GM12891 (cell line): ENCODE measurements at regions not wholly inside any gene's neighbourhood (a gene's known extent, or its start where the extent isn't known, plus 50 kb on each side); places are given as distances from the start of the nearest gene placed in this dataset.

Source experiments
- DNase-seq: peaks from one replicate; pipeline ENCODE4 v3.0.0; 2011; ENCODE audit warnings: low spot score; ENCODE audit not compliant: insufficient read length
- FAIRE-seq: peaks from 2 replicates; lab custom pipeline; 2011; peaks lifted over from hg19 to GRCh38; lab: Jason Lieb, UNC
- PAX5 ChIP-seq: IDR thresholded peaks from 2 replicates; pipeline ENCODE4 v1.6.1; 2011; ENCODE audit warnings: low read length, moderate library complexity, mild to moderate bottlenecking; ENCODE audit not compliant: insufficient read depth, severe bottlenecking
- POLR2A ChIP-seq: IDR thresholded peaks from 2 replicates; pipeline ENCODE4 v1.6.1; 2011; ENCODE audit warnings: low read depth, low read length, control low read depth
- POLR2AphosphoS5 ChIP-seq: IDR thresholded peaks from 2 replicates; pipeline ENCODE4 v1.6.1; 2011; ENCODE audit warnings: low read depth, low read length, control low read depth
- POU2F2 ChIP-seq: IDR thresholded peaks from 2 replicates; pipeline ENCODE4 v1.6.1; 2011; ENCODE audit warnings: low read depth, mild to moderate bottlenecking, control low read depth, low read length, moderate library complexity
- SPI1 ChIP-seq: IDR thresholded peaks from 2 replicates; pipeline ENCODE4 v1.6.1; 2011; ENCODE audit warnings: low read depth, low read length, control low read depth
- TAF1 ChIP-seq: IDR thresholded peaks from 2 replicates; pipeline ENCODE4 v1.6.1; 2011; ENCODE audit warnings: low read depth, low read length, control low read depth

- TF ChIP-seq POLR2A (no peak), SPI1 (no peak), POLR2AphosphoS5 (no peak), PAX5 (no peak)
- FAIRE-seq (no peak), DNase-seq (no peak)
Observed at GRCh38 chr16:6189216-6189615, 1091.6 kb upstream of the EEF2KMT start.

- DNase-seq (no peak), FAIRE-seq (no peak)
- TF ChIP-seq PAX5 (no peak), SPI1 (no peak), POLR2A (no peak), POU2F2 (no peak), POLR2AphosphoS5 (no peak), TAF1 (no peak)
Observed at GRCh38 chr16:6177616-6178180, 1080.1 kb upstream of the EEF2KMT start.

- TF ChIP-seq POU2F2 (no peak), PAX5 (no peak), POLR2AphosphoS5 (no peak), SPI1 (no peak), TAF1 (no peak)
- no peak for DNase-seq
- no peak for FAIRE-seq
Observed at GRCh38 chr16:6170022-6170421, 1072.4 kb upstream of the EEF2KMT start.

- DNase-seq (no peak), FAIRE-seq (no peak)
- TF ChIP-seq POU2F2 (no peak), POLR2A (no peak)
Observed at GRCh38 chr16:6165330-6165979, 1067.9 kb upstream of the EEF2KMT start.

GRCh38 chr16:6160871-6161270, 1063.3 kb upstream of the EEF2KMT start:
- no peak for FAIRE-seq
- TF ChIP-seq SPI1 = no peak
- TF ChIP-seq TAF1 = no peak
- no peak for TF ChIP-seq POU2F2
- no peak for TF ChIP-seq PAX5
- TF ChIP-seq POLR2AphosphoS5 = no peak
- TF ChIP-seq POLR2A = no peak
- no peak for DNase-seq

DNA sequence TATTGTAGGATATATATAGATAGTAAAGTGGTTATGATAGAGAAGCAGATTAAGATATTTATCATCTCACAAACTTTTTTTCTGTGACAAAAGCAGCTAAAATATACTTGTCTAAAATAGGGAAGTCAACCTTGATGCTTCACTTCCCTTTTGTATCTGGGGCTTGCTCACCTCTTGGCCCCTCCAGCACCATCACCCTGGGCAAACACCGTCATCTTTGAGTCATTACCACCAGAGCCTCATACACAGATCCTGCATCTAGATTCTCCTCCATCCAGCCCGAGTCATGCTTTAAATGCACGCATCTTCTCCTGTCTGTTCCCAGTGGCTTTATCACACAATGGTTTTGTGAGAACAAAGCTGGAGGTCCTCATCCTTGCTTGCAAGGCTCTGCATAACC, 1062.7 kb upstream of the EEF2KMT start:
- no peak for DNase-seq
- TF ChIP-seq PAX5 = no peak
- no peak for TF ChIP-seq POLR2A
- no peak for TF ChIP-seq POU2F2
- no peak for TF ChIP-seq TAF1
- TF ChIP-seq SPI1 = no peak
- TF ChIP-seq POLR2AphosphoS5 = no peak
- FAIRE-seq = no peak

DNA sequence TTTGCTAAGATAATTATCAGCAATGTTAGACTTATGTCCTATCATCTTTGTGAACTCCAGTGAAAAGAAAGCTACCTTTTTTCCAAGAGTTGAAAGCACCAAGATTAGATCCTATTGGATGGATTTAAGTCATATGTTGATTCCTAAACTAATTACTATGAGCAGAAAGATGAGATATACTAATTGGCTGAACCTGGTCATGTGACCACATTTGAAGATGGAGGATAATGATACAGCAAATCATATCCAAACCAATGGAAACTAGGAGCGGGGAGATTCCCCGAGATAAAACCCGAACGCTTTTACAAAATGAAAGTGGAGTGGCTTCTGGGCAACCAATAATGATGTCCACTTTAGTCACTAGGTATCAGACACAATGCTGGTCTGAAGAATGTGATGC, 1060.2 kb upstream of the EEF2KMT start:
- DNase-seq = no peak
- FAIRE-seq = no peak
- TF ChIP-seq TAF1 (no peak), SPI1 (no peak), POLR2A (no peak), POLR2AphosphoS5 (no peak), PAX5 (no peak), POU2F2 (no peak)

DNA sequence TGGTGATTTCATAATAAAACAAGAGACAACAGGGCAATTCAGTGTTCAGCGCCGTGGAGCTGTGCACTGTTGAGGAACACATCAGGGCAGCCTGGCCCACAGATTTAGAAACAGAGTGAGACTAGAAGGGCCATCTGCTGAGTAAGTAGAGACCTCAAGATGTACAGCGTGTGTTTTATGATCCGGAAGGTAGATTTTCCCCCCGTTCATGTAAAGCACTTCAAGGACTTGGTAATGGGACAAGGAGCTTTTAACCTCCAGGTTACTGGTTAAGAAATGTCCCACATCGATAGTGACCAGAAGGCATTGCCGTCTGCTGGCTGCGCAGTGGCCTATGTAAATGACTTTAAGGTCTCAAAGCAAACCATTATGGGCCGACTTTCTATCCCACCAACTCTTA, 1057.7 kb upstream of the EEF2KMT start:
- no peak for TF ChIP-seq POLR2A
- TF ChIP-seq POU2F2 = no peak
- no peak for TF ChIP-seq TAF1
- no peak for TF ChIP-seq PAX5
- no peak for TF ChIP-seq SPI1
- no peak for TF ChIP-seq POLR2AphosphoS5
- no peak for FAIRE-seq
- DNase-seq = no peak

- DNase-seq (no peak), FAIRE-seq (no peak)
- TF ChIP-seq POLR2AphosphoS5 (no peak), PAX5 (no peak), TAF1 (no peak), POLR2A (no peak), POU2F2 (no peak), SPI1 (no peak)
Observed at GRCh38 chr16:6153901-6154300, 1056.3 kb upstream of the EEF2KMT start.

GRCh38 chr16:6149031-6149430, 1051.4 kb upstream of the EEF2KMT start:
- DNase-seq (no peak), FAIRE-seq (no peak)
- no peak for TF ChIP-seq PAX5
- no peak for TF ChIP-seq POLR2A
- no peak for TF ChIP-seq POLR2AphosphoS5
- TF ChIP-seq TAF1 = no peak
- no peak for TF ChIP-seq SPI1
- TF ChIP-seq POU2F2 = no peak

DNA sequence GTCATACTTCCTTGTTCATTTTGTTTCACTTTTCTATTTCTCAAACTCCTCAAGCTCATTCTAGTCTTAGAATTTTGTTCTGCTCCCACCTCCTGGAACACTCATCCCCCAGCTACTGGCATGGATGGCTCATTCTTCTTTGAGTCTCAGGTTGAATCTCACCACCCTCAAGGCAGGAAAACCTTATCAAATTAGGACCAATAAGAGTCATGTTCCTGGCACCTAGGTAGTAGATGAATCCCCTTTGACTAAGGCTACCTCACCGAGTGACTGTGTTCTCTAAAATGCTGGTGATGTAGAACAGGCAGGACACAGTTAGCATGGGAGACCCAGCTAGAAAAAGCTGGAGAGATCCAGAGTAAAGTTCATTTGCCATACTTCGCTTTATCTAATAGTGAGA, 1050.8 kb upstream of the EEF2KMT start:
- DNase-seq (no peak), FAIRE-seq (no peak)
- TF ChIP-seq POLR2AphosphoS5 (no peak), POU2F2 (no peak), SPI1 (no peak), TAF1 (no peak), PAX5 (no peak), POLR2A (no peak)
